ENCODE measurements at regions not wholly inside any gene's neighbourhood (a gene's known extent, or its start where the extent isn't known, plus 50 kb on each side); places are given as distances from the start of the nearest gene placed in this dataset.

DNA sequence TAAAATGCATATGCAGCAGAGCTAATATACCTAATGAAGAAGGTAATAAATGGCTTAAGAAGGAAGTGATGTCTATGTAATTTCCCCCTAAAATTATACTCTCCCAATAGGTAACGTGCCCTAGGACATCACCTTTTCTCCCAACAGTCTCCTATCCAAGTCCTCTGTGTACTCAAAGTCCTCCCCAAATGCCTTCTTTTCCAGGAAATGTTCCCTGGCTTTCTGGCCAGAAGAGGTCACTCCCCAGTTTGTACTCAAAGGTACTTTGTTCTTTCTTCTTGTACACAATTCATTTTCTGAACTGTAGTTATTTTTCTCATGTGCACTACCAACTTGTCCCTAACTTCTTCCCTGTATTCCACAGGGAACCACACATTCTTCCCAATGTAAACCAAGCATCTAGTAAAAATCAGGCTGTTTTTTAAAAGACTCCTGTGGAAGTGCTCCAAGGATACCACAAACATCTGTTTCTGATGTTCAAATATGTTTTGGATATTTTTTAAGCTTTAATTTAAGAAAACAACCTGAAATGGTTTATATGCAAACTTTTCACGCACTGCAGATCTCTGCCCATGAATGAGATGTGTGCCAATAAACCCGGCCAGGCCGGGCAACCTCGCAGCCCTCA lies 262.3 kb upstream of the KLF14 start:
- no peak for DNase-seq

GRCh38 chr7:130996833-130997231 lies 262.8 kb upstream of the KLF14 start:
- DNase-seq: no peak

DNA sequence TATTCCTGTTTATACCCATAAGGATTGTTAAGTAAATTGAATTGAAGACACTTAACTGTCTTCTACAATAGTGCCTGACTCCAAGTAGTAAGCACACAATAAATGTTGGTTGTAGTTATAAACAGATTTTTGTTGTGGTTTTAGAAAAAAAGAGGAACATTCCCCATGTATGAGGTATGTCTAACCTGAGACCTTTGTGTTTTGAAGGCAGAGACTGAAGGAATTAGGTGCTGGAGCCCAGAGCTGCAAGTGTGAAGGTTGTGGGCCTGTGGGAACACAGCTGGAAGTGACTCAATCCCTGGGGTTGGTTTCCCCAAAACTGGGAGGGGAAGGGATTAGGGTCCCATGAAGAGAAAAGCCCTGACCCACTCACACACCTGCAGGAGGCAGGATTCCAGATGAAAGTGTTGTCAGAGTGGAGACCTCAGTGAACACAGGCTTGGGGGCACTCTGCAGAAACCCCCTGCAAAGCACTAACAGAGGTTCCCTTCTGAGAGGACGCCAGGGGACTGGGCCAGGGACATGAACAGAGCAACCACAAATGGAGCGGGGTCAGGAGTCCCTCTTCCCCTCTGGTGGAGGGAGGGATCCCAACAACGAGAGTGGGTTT lies 265.1 kb upstream of the KLF14 start:
- no peak for DNase-seq

GRCh38 chr7:130999926-131000325 lies 265.9 kb upstream of the KLF14 start:
- DNase-seq: no peak

GRCh38 chr7:131000389-131000788 lies 266.4 kb upstream of the KLF14 start:
- DNase-seq: no peak

- DNase-seq: no peak
These were observed 266.9 kb upstream of the KLF14 start for GRCh38 chr7:131000873-131001272.

GRCh38 chr7:131002600-131002999 lies 268.6 kb upstream of the KLF14 start:
- DNase-seq: no peak

DNA sequence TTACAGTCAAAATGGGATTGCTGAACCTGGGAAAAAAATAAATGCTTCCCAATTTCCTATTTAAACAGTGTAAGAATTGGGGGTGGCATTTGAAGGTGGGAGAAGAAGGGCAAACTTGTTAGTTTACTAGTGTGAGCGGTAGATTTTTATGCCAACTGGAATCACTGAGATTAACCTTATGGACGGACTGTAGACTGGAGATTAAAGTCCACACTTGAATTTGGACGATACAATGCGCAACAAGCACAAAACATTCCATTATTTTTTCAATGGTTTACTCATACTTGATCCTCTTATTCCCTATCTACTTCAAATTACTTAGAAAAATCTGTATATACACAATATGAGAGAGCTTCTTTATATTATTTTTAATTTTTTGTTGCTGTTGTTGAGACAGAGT lies 269.6 kb upstream of the KLF14 start:
- no peak for DNase-seq

DNA sequence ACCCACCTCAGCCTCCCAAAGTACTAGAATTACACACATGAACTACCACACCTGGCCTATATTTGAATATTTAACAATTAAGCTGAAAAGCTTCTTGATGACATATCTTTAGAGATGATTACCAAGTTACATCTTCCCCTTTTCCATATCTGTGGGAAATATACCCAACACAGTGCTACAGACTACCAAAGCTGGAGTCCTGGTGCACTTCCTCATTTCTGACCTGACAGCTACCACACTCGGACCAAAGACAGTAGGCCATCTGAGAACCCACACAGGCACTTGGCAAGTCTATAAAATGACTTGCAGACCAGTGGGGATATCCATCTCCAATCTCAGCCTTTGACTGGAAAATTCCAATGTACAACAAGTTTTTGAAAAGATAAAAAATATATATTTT lies 270.4 kb upstream of the KLF14 start:
- DNase-seq: no peak

GRCh38 chr7:131007439-131008330 lies 273.7 kb upstream of the KLF14 start:
- DNase-seq: peak; percentile 84

GRCh38 chr7:131008840-131009711 lies 275.1 kb upstream of the KLF14 start:
- no peak for DNase-seq

DNA sequence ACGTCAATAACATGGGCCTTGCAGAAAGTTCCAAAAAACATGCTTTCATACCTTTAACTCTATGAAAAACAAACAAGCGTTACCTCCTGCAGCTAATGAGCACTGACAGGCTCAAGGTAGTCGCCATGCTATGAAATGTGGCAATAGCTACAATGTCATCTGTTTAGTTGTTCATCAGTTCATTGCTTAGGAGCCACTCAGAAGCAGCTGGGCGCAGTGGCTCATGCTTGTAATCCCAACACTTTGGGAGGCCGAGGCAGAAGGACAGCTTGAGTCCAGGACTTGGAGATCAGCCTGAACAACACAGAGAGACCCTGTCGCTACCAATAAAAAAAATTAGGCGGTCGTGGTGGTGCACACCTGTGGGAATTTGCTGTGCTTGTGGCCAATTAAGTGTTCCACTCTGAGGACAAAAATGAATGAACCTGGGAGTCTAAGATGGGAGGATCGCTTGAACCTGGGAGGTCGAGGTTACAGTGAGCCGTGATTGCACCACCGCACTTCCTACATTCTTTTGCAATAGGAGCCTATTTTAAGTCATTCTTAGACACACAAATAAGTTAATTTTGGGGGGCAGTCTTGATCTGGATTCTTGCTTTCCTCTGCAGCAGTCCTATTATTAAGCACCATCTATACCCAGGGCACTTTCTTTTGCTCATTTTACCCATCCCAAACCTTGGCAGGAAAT lies 276.2 kb upstream of the KLF14 start:
- no peak for DNase-seq

DNA sequence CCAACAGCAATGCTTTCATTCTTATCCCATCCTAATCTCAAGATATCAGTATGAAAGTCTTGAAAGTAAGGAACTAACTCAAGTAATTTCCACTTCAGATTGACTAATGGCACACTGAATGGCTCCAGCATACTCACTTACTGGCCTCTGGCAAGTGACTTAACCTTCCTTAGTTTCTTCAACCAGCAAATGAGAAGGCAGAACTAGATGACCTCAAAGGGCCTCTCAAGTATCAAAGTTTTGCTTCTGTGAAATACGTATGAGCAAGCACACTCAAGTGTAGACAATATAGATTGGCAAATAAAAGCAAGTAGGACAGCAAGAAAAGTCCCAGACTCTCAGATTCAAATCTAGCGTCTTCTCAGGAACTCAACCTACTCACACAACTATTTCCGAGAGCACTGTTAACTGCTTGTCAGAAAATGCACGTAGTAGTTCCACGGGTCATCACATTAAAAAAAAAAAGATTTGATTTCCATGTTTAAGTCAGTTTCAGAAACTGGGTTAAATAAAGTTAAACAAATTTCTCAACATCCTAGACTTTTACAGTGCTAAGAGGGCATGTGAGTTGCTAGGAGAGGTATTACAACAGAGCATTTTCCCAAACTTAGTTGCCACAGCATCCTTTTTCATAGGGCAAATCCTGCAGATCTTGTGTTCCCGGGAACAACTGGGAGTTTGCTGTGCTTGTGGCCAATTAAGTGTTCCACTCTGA lies 276.9 kb upstream of the KLF14 start:
- DNase-seq: no peak

GRCh38 chr7:131011432-131011742 lies 277.4 kb upstream of the KLF14 start:
- no peak for DNase-seq

- no peak for DNase-seq
These were observed 278.0 kb upstream of the KLF14 start for GRCh38 chr7:131011976-131012375.

GRCh38 chr7:131012477-131013031 lies 278.5 kb upstream of the KLF14 start:
- DNase-seq: no peak

DNA sequence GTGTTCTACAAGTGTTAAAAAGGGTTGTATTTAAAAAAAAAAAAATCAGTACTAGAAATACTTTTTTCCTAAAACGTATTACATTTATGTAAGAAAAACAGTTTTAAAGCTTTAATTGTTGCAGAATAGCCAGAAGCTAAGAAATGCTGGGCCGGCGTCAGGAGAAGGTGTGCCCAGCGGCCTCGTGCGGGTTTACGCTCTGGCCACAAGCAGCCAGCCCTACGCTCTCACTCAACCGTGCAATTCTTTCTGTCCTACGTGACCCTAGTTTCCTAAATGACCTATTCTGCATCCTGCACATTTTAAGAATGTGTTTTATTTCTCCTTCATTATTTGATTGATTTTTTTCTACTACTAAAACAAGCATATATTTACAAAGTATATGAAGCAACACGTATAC lies 279.7 kb upstream of the KLF14 start:
- no peak for DNase-seq

GRCh38 chr7:131014906-131015656 lies 281.1 kb upstream of the KLF14 start:
- DNase-seq: no peak

GRCh38 chr7:131015657-131015958 lies 281.6 kb upstream of the KLF14 start:
- no peak for DNase-seq

DNA sequence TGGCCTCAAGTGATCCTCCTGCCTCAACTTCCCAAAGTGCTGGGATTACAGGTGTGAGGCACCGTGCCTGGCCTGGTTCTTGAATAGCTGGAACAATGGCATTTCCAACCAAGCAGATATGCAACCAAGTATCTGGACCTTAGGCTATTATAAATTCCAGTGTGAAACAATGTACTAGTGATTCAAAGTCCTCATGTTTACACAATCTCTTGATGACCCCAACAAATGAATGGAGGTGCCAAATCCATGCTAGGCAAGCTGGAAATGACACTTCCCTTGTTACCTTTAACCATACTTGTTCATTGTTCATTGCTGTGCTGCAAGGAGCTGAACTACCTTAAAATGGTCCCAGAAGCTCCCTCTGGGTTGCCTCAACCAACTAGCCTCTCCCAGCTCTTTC lies 282.2 kb upstream of the KLF14 start:
- DNase-seq: no peak

Measured in left kidney (tissue), 1 donor.